ENCODE measurements at regions not wholly inside any gene's neighbourhood (a gene's known extent, or its start where the extent isn't known, plus 50 kb on each side); places are given as distances from the start of the nearest gene placed in this dataset.

- ChIA-PET POLR2A (ENCODE audit: partially characterized antibody) (no interaction called here), CTCF (ENCODE audit: partially characterized antibody) (no interaction called here)
- H3K27ac ChIP-seq (ENCODE audit: low read depth, low read length) = no peak overlapping the region
- no peaks in the 10 kb centered on the region for H3K36me3 Mint-ChIP-seq
- H3K4me1 ChIP-seq (ENCODE audit: insufficient read depth, low read length) = no peaks in the 10 kb centered on the region
- H3K9me3 Mint-ChIP-seq = no peaks in the 10 kb centered on the region
- H3K9me3 ChIP-seq (ENCODE audit: control insufficient read depth in 1 of 2, low read length in 2 of 2) = no peaks in the 10 kb centered on the region
- no peaks in the 10 kb centered on the region for H3K27me3 ChIP-seq (ENCODE audit: insufficient read depth, low read length)
- H3K27me3 Mint-ChIP-seq = no peaks in the 10 kb centered on the region
- no peaks in the 10 kb centered on the region for H3K36me3 ChIP-seq (ENCODE audit: insufficient read depth, low read length)
- no peak for DNase-seq
- no peaks in the 10 kb centered on the region for H3K4me1 Mint-ChIP-seq
- H3K4me3 ChIP-seq (ENCODE audit: low read length in 2 of 2) = no peak overlapping the region
- no peak overlapping the region for H3K27ac Mint-ChIP-seq
- intact Hi-C loops (cut with micrococcal nuclease) = no loop called here
- no peak overlapping the region for H3K4me3 Mint-ChIP-seq
Measured at GRCh38 chr2:58967736-58968135, 726.6 kb upstream of the FANCL start.

GRCh38 chr2:58965602-58966001, 724.5 kb upstream of the FANCL start:
- H3K36me3 Mint-ChIP-seq = no peaks in the 10 kb centered on the region
- intact Hi-C loops (cut with micrococcal nuclease) = no loop called here
- Histone ChIP-seq H3K9me3 (ENCODE audit: control insufficient read depth in 1 of 2, low read length in 2 of 2) (no peaks in the 10 kb centered on the region), H3K27ac (ENCODE audit: low read depth, low read length) (no peak overlapping the region), H3K36me3 (ENCODE audit: insufficient read depth, low read length) (no peaks in the 10 kb centered on the region), H3K4me1 (ENCODE audit: insufficient read depth, low read length) (no peaks in the 10 kb centered on the region), H3K4me3 (ENCODE audit: low read length in 2 of 2) (no peak overlapping the region), H3K27me3 (ENCODE audit: insufficient read depth, low read length) (no peaks in the 10 kb centered on the region)
- H3K27ac Mint-ChIP-seq = no peak overlapping the region
- CTCF ChIA-PET (ENCODE audit: partially characterized antibody) = no interaction called here
- DNase-seq = no peak
- H3K4me1 Mint-ChIP-seq = no peaks in the 10 kb centered on the region
- H3K27me3 Mint-ChIP-seq = no peaks in the 10 kb centered on the region
- POLR2A ChIA-PET (ENCODE audit: partially characterized antibody) = no interaction called here
- no peak overlapping the region for H3K4me3 Mint-ChIP-seq
- H3K9me3 Mint-ChIP-seq = no peaks in the 10 kb centered on the region

GRCh38 chr2:58959996-58960395, 718.9 kb upstream of the FANCL start:
- Histone ChIP-seq H3K36me3 (ENCODE audit: insufficient read depth, low read length) (no peaks in the 10 kb centered on the region), H3K4me1 (ENCODE audit: insufficient read depth, low read length) (no peaks in the 10 kb centered on the region), H3K9me3 (ENCODE audit: control insufficient read depth in 1 of 2, low read length in 2 of 2) (no peaks in the 10 kb centered on the region), H3K4me3 (ENCODE audit: low read length in 2 of 2) (no peak overlapping the region), H3K27ac (ENCODE audit: low read depth, low read length) (no peak overlapping the region), H3K27me3 (ENCODE audit: insufficient read depth, low read length) (no peaks in the 10 kb centered on the region)
- no peak overlapping the region for H3K27ac Mint-ChIP-seq
- ChIA-PET CTCF (ENCODE audit: partially characterized antibody) (no interaction called here), POLR2A (ENCODE audit: partially characterized antibody) (no interaction called here)
- H3K27me3 Mint-ChIP-seq = no peaks in the 10 kb centered on the region
- intact Hi-C loops (cut with micrococcal nuclease) = no loop called here
- H3K36me3 Mint-ChIP-seq = no peaks in the 10 kb centered on the region
- no peak overlapping the region for H3K4me3 Mint-ChIP-seq
- DNase-seq = no peak
- H3K9me3 Mint-ChIP-seq = no peaks in the 10 kb centered on the region
- H3K4me1 Mint-ChIP-seq = no peaks in the 10 kb centered on the region

GRCh38 chr2:58957188-58957840, 716.2 kb upstream of the FANCL start:
- ChIA-PET POLR2A (ENCODE audit: partially characterized antibody) (no interaction called here), CTCF (ENCODE audit: partially characterized antibody) (interaction anchor here (0.9 kb wide), 1 partner anchor 11 kb away, joined by 3 read pairs; no protein-coding TSS in a partner anchor)

GRCh38 chr2:58954880-58955385, 713.8 kb upstream of the FANCL start:
- intact Hi-C loops (cut with micrococcal nuclease) = no loop called here
- Histone ChIP-seq H3K9me3 (ENCODE audit: control insufficient read depth in 1 of 2, low read length in 2 of 2) (no peaks in the 10 kb centered on the region), H3K4me3 (ENCODE audit: low read length in 2 of 2) (no peak overlapping the region), H3K4me1 (ENCODE audit: insufficient read depth, low read length) (no peaks in the 10 kb centered on the region), H3K36me3 (ENCODE audit: insufficient read depth, low read length) (no peaks in the 10 kb centered on the region), H3K27ac (ENCODE audit: low read depth, low read length) (no peak overlapping the region), H3K27me3 (ENCODE audit: insufficient read depth, low read length) (no peaks in the 10 kb centered on the region)
- no peak overlapping the region for H3K4me3 Mint-ChIP-seq
- no peak overlapping the region for H3K27ac Mint-ChIP-seq
- H3K4me1 Mint-ChIP-seq = no peaks in the 10 kb centered on the region
- DNase-seq = no peak
- peaks cover 0 to 2% (median 0%) of the 10 kb centered on the region in 8 donors for H3K9me3 Mint-ChIP-seq
- H3K27me3 Mint-ChIP-seq = no peaks in the 10 kb centered on the region
- ChIA-PET POLR2A (ENCODE audit: partially characterized antibody) (no interaction called here), CTCF (ENCODE audit: partially characterized antibody) (no interaction called here)
- no peaks in the 10 kb centered on the region for H3K36me3 Mint-ChIP-seq

More at GRCh38 chr2:58957188-58957840, 716.2 kb upstream of the FANCL start:
- H3K36me3 ChIP-seq (ENCODE audit: insufficient read depth, low read length) = no peaks in the 10 kb centered on the region
- Mint-ChIP-seq H3K27me3 (no peaks in the 10 kb centered on the region), H3K4me3 (no peak overlapping the region), H3K36me3 (no peaks in the 10 kb centered on the region), H3K9me3 (no peaks in the 10 kb centered on the region), H3K27ac (no peak overlapping the region), H3K4me1 (no peaks in the 10 kb centered on the region)
- H3K4me3 ChIP-seq (ENCODE audit: low read length in 2 of 2) = no peak overlapping the region
- H3K9me3 ChIP-seq (ENCODE audit: control insufficient read depth in 1 of 2, low read length in 2 of 2) = no peaks in the 10 kb centered on the region
- no peak for DNase-seq
- no peaks in the 10 kb centered on the region for H3K4me1 ChIP-seq (ENCODE audit: insufficient read depth, low read length)
- no peaks in the 10 kb centered on the region for H3K27me3 ChIP-seq (ENCODE audit: insufficient read depth, low read length)
- intact Hi-C loops (cut with micrococcal nuclease) = no loop called here
- H3K27ac ChIP-seq (ENCODE audit: low read depth, low read length) = no peak overlapping the region

- H3K36me3 ChIP-seq (ENCODE audit: insufficient read depth, low read length) = no peaks in the 10 kb centered on the region
- intact Hi-C loops (cut with micrococcal nuclease) = no loop called here
- no peaks in the 10 kb centered on the region for H3K4me1 ChIP-seq (ENCODE audit: insufficient read depth, low read length)
- no peak overlapping the region for H3K4me3 ChIP-seq (ENCODE audit: low read length in 2 of 2)
- H3K9me3 Mint-ChIP-seq = peaks cover 0 to 2% (median 0%) of the 10 kb centered on the region in 8 donors
- H3K36me3 Mint-ChIP-seq = no peaks in the 10 kb centered on the region
- H3K27me3 ChIP-seq (ENCODE audit: insufficient read depth, low read length) = no peaks in the 10 kb centered on the region
- CTCF ChIA-PET (ENCODE audit: partially characterized antibody) = no interaction called here
- H3K27ac Mint-ChIP-seq = no peak overlapping the region
- no peak overlapping the region for H3K27ac ChIP-seq (ENCODE audit: low read depth, low read length)
- H3K27me3 Mint-ChIP-seq = no peaks in the 10 kb centered on the region
- POLR2A ChIA-PET (ENCODE audit: partially characterized antibody) = no interaction called here
- no peak for DNase-seq
- no peaks in the 10 kb centered on the region for H3K4me1 Mint-ChIP-seq
- no peaks in the 10 kb centered on the region for H3K9me3 ChIP-seq (ENCODE audit: control insufficient read depth in 1 of 2, low read length in 2 of 2)
- H3K4me3 Mint-ChIP-seq = no peak overlapping the region
Measured at GRCh38 chr2:58951722-58952121, 710.6 kb upstream of the FANCL start.

- POLR2A ChIA-PET (ENCODE audit: partially characterized antibody) = no interaction called here
- H3K27ac ChIP-seq (ENCODE audit: low read depth, low read length) = no peak overlapping the region
- H3K36me3 Mint-ChIP-seq = no peaks in the 10 kb centered on the region
Measured at GRCh38 chr2:58950795-58951462, 709.8 kb upstream of the FANCL start.

More at GRCh38 chr2:58950795-58951462, 709.8 kb upstream of the FANCL start:
- Histone ChIP-seq H3K9me3 (ENCODE audit: control insufficient read depth in 1 of 2, low read length in 2 of 2) (no peaks in the 10 kb centered on the region), H3K4me1 (ENCODE audit: insufficient read depth, low read length) (no peaks in the 10 kb centered on the region), H3K36me3 (ENCODE audit: insufficient read depth, low read length) (no peaks in the 10 kb centered on the region), H3K27me3 (ENCODE audit: insufficient read depth, low read length) (no peaks in the 10 kb centered on the region), H3K4me3 (ENCODE audit: low read length in 2 of 2) (no peak overlapping the region)
- Mint-ChIP-seq H3K27me3 (no peaks in the 10 kb centered on the region), H3K4me3 (no peak overlapping the region), H3K9me3 (peaks cover 0 to 2% (median 0%) of the 10 kb centered on the region in 8 donors), H3K27ac (no peak overlapping the region), H3K4me1 (no peaks in the 10 kb centered on the region)
- no peak for DNase-seq
- CTCF ChIA-PET (ENCODE audit: partially characterized antibody) = no interaction called here
- intact Hi-C loops (cut with micrococcal nuclease) = no loop called here
